Keratinocyte (primary cell): ENCODE measurements at regions not wholly inside any gene's neighbourhood (a gene's known extent, or its start where the extent isn't known, plus 50 kb on each side); places are given as distances from the start of the nearest gene placed in this dataset.

Experiments
- CTCF ChIP-seq, 3 experiments: IDR thresholded peaks in 1 of 3; conservative IDR thresholded peaks in 1 of 3; optimal IDR thresholded peaks in 1 of 3; 2 replicates in 2 of 3; 3 replicates in 1 of 3; pipeline versions ENCODE3 to v1.5.1; 2011; ENCODE audit warnings: low read length in 3 of 3, mild to moderate bottlenecking in 3 of 3, moderate library complexity in 2 of 3, control low read depth in 1 of 3, inconsistent platforms in 1 of 3; ENCODE audit not compliant: insufficient read depth in 2 of 3; ENCODE audit errors: extremely low read depth in 1 of 3
- EZH2 ChIP-seq: IDR thresholded peaks from one replicate; pipeline ENCODE4 v1.6.1; 2012; ENCODE audit warnings: inconsistent platforms, mild to moderate bottlenecking, low read length, moderate library complexity

GRCh38 chr12:113565368-113565767 is 93.7 kb upstream of the LHX5 start:
- TF ChIP-seq EZH2 (no peak), CTCF (optimal IDR thresholded peaks at IDR 0.05 in 1 of 3, IDR thresholded peaks at IDR 0.05 in 1 of 3, conservative IDR thresholded peaks at IDR 0.05 in 1 of 3; ENCODE audit: extremely low read depth in 1 of 3, insufficient read depth in 2 of 3, low read length in 3 of 3) (no peak)
